GM18861 (cell line): ENCODE measurements at regions not wholly inside any gene's neighbourhood (a gene's known extent, or its start where the extent isn't known, plus 50 kb on each side); places are given as distances from the start of the nearest gene placed in this dataset.
"Not testable (repeated sequence)": the region's sequence is repeated elsewhere in the genome, so short reads cannot be mapped to it uniquely, and the experiment has no call there.

Experiments
- ATAC-seq: cut with Tn5 transposase; IDR thresholded peaks from one replicate; pipeline ENCODE4 v1.9.1; 2021; ENCODE audit not compliant: unreplicated experiment

GRCh38 chr12:127822809-127823411 lies 444.1 kb upstream of the TMEM132C start:
- no peak for ATAC-seq

DNA sequence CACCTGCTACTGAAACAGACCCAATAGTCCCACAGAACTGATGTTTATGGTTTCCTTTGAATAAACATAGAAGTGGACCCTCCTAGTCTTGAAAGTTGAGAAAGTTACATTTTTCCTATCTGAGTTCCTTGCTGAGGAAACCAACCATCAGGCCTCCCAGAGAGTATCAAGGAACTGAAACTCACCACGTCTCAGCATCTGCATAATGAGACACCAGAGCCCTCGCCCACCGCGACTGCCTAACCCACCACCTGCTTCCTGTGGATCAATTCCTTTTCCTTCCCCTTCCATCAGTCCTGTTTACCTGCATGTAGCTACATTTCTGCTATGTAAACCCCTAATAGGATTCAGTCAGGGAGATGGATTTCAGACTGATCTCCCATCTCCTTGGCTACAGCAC lies 443.2 kb upstream of the TMEM132C start:
- no peak for ATAC-seq

- no peak for ATAC-seq
Measured at GRCh38 chr12:127829281-127830064, 437.5 kb upstream of the TMEM132C start.

GRCh38 chr12:127830065-127830460 lies 436.9 kb upstream of the TMEM132C start:
- ATAC-seq: no peak

DNA sequence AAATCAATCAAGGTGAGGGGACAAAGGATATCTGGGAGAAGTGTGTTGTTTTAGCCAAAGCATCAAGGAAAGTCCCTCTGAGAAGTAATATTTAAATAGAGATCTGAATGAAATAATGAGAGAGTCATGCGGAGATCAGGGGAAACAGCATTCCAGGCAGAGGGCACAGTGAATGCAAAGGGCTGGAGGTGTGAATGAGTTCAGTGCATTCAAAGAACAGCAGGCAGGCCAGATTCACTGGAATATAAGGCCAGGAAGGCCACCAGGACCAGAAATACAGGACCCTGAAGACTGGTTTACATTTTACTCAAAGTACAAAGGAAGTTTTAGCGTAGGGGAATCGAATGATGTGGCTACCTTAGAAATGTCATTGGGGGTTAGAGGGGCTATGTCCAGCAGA lies 436.2 kb upstream of the TMEM132C start:
- no peak for ATAC-seq

GRCh38 chr12:127832172-127832571 lies 434.8 kb upstream of the TMEM132C start:
- ATAC-seq: no peak

DNA sequence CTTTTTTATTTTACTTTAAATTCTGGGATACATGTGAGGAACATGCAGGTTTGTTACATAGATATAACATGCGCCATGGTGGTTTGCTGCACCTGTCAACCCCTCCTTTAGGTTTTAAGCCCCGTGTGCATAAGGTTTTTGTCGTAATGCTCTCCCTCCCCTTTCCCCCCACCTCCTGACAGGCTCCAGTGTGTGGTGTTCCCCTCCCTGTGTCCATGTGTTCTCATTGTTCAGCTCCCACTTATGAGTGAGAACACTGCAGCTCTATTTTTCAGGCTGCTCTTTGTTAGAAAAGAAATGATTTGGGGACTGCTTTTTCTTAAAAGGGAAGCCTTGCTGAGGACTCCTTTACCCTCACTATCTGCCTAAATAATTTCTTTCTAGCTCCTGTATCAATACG lies 430.2 kb upstream of the TMEM132C start:
- ATAC-seq: not testable (repeated sequence)

DNA sequence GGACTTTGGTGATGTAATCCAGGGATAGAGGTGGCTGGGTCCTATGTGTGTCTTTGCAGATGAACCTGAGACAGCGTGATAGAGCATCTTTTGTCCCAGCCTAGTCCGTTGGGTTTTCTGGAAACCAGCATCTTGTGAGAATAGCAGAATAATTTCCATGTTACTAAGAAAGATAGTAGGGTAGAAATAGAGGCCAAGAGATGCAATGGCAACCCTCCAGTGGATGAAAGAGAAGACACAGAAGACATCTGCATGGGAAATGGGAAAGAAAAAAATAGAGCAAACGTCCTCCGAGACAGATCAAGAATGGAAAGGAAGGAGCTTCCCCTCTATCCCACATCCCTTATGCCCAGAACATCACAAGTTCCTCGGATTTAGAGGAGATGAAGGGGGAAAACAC lies 409.3 kb upstream of the TMEM132C start:
- no peak for ATAC-seq

DNA sequence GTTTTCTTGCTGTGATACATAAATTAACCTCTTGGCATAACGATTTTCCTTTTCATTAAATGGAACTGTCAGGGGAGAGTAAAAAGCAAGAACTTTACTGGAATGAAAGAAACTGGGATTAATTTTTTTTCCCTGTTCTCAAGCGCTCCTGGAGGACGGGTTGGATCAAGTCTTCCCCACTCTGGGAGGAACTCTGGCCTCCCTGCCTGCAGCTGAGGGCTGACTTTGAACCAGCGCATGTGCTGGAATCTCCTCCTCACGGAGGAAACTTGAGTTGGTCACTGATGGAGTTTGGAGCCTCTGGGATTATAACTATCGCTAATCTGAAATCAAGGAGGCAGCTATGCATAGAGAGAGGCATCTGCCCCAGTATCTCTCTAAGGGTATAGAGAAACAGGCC lies 406.4 kb upstream of the TMEM132C start:
- no peak for ATAC-seq

DNA sequence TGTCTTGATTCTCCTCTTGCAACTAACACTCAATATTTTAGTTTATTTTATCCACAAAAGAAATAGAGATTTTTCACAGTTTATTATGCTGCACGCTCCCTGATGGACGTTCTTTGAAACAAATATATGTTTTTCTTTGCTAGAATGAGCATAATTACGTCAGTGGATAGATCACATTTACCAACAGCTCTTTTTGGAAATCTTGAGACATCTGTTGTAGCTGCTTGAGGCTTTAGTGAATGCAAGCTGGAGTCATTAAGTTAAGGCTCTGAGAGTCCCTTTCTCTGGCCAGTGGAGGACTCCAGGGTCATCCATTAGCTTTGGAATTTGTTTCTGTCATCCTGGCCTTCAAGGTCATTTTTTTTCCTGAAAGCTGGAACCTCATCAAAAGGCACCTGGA lies 405.6 kb upstream of the TMEM132C start:
- no peak for ATAC-seq

- ATAC-seq: no peak
Measured at GRCh38 chr12:127873306-127873705, 393.7 kb upstream of the TMEM132C start.

- ATAC-seq: no peak
Measured at GRCh38 chr12:127881371-127882140, 385.4 kb upstream of the TMEM132C start.

DNA sequence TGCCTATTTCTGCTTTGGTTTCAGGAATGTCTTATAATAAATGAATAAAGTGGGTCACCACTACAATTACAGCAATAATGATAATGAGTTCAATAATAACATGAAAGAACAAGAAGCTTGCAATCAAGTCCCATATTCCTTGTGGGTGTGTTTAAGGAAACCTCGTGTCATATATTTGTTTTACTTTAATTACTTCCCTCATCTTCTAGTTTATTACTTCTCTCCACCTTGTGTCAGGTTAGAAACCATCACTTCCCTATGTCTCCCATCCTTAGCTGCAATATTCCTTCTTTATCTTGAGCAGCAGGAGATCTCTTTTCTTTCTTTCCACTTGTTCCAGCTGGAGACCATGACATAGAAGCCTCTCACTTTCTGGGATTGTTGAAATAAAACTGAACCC lies 384.0 kb upstream of the TMEM132C start:
- no peak for ATAC-seq

DNA sequence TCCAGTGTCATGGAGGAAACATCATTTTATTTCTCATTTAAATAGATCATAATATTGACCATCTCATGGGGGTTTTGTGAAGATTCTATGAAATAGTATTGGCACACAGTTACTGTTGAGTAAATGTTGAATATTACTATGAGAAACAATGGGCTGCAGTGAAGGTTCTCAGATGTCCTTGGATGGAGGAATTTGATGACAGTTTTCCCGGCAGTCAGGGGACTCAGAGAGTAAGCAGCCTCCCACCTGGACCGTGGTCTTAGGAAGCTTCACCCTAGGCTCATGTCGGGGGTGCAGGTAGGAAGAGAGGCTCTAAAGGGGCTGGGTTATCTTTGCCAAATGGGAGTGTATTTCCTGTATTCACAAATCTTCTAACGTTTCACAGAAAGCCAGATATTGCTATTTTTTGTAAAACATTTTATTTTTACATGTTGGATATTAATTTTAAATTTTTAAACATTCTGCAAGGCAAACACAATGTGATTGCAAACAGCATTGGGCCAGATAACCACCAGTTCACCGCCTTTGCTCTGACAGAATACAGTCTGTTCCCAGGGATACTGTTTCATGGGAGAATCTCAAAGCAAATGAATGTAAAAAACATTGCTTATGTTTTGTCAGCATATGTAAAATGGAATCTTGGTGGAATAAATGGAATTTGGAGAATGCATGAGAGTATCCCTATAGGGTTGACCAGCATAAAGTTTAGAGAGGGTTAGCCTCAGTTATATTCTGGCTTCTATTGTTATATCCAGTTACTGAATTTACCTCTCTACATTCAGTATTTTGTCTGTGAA lies 380.8 kb upstream of the TMEM132C start:
- no peak for ATAC-seq

- ATAC-seq: no peak
Measured at GRCh38 chr12:127886827-127887226, 380.1 kb upstream of the TMEM132C start.

DNA sequence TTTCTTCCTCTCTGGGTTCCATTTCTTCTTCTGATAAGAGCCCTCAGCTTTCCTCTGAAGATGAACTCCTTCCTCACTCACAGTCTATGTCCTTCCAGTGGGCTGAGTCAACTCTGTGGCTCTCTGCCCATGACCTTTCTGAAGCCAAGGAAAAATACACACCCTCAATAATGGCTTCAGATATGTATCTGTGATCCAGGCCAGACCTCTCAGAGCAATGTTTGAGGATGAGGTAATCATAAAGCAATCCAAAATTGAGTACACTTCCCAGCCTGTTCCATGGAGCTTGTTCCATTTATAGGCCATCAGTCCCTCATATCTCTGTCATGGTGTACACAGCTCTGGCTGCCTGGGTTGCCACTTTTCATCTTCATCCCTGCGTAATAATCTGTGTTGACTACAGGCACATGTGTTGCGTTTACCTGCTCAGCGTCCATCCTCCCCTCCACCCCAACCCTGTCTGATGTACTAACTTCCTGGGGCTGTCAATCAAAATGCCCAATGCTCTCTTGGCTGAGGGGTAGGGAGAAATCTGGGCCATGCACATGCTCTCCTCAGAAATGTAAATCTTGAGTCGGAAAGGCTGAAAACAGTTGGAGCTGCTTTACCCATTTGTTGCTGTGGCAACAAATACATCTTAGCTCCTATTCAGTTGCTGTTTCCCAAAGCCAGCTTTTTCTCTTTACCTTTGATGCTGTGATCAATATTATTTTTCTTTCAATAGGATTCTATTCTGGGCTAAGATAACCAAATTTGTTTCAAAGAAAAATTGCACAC lies 377.8 kb upstream of the TMEM132C start:
- ATAC-seq: no peak

DNA sequence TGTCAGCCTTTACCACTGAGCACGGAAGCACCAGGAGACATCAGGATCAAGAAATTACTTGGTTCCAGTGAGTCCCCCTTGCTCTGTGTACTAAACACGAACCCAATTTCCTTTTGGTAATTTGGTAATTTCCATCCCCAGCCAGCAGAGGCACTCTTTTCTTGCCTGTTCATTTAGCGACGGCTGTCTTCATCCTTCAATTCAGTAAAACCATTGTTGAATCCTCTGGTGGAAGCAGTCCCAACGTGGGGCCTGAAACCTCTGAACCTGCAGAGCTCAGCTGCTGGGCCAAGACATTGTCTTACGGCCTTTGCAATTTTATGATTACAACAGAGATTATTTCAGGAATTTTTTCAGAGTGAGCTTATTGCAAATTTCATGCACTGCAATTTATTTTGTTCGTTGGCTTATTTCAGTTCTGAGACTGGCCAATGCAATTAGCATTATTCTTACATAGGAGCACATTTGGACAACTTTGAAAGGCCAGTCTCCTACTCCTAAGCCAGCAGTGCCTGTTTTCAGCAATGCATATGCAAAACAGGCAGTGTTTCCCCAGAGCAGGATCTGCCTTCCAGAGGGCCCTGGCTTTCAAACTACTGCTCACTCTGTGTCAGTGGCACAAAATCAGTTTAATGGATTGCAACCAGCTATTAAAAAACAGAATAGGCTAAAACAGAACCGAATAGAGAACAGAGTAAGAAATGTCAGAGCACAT lies 372.9 kb upstream of the TMEM132C start:
- no peak for ATAC-seq

GRCh38 chr12:127896661-127897060 lies 370.3 kb upstream of the TMEM132C start:
- ATAC-seq: no peak

GRCh38 chr12:127898616-127899015 lies 368.4 kb upstream of the TMEM132C start:
- ATAC-seq: no peak

GRCh38 chr12:127899971-127900370 lies 367.0 kb upstream of the TMEM132C start:
- no peak for ATAC-seq
